ENCODE measurements at regions not wholly inside any gene's neighbourhood (a gene's known extent, or its start where the extent isn't known, plus 50 kb on each side); places are given as distances from the start of the nearest gene placed in this dataset.

DNA sequence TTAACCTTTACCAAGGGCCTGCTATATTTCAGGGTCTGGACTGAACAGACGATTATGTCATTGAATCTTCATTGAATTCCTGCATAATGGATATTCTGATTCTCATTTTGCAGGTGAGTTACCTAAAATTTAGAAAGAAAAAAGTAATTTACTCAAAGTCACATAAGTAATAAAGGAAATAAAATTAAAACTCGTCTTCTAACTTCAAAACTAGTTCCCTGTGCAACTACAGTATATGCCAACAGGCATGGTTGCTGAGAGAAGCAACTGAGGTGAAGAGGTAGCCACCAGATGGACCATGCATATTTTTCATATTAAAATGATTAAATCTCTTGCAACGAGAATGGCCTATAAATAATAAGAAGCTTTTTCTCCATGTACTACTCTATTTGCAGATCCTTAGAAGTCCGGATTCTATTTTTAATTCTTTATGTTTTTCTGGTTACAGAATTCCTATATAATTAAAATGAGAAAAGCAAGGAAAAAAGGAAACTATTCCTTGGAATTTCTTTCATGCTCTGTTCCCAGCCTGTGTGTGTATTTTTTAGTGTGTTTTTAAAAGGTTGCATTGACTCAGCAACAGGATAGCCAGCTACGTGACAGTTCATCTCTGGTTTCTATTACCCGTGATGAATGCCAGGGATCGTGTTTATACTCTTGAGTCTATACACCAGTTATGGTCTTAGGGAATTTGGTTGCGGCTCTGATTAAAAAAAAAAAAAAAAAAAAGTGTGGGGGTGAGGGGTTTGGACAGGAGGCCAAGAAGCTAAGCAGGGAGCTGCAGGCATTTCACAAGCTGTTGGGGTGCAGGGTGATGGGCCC lies 186.8 kb downstream of the ETS1 start:
- peak; percentile 86 for DNase-seq
- no peaks in the 10 kb centered on the region for H3K9me3 ChIP-seq (ENCODE audit: control insufficient read depth, low read length)
- H4K8ac ChIP-seq (ENCODE audit: low read length): no peak overlapping the region
- H3K36me3 ChIP-seq (ENCODE audit: control insufficient read depth in 1 of 2, insufficient read depth in 2 of 2, low read depth in 1 of 2, low read length in 2 of 2): no peaks in the 10 kb centered on the region
- peak overlapping the region in 1 of 2 experiments; percentile 4 for H2BK12ac ChIP-seq (ENCODE audit: low read length in 2 of 2)
- H3K23ac ChIP-seq (ENCODE audit: low read length in 2 of 2): no peak overlapping the region
- H2BK5ac ChIP-seq (ENCODE audit: low read depth, low read length, poor library complexity, severe bottlenecking): no peak overlapping the region
- H3K27me3 ChIP-seq (ENCODE audit: control insufficient read depth in 1 of 2, insufficient read depth in 1 of 2, low read length in 2 of 2): peaks cover 0 to 6% of the 10 kb centered on the region in 2 experiments
- no peak overlapping the region for H3K4ac ChIP-seq (ENCODE audit: low read depth in 1 of 2, low read length in 2 of 2)
- no peak overlapping the region for H3K9ac ChIP-seq (ENCODE audit: low read length)
- H4K91ac ChIP-seq (ENCODE audit: low read length): no peak overlapping the region
- no peaks in the 10 kb centered on the region for H3K79me1 ChIP-seq (replicated peaks; ENCODE audit: low read length, poor library complexity, severe bottlenecking)
- H3K27ac ChIP-seq (ENCODE audit: low read length, poor library complexity, severe bottlenecking): no peak overlapping the region
- H2AFZ ChIP-seq (ENCODE audit: low read depth, low read length): no peak overlapping the region
- WGBS: 15% methylated on average over 4 of the region's 8 CpGs
- no peak overlapping the region for H3K4me2 ChIP-seq (ENCODE audit: low read length, poor library complexity, severe bottlenecking)
- no peak overlapping the region for H2AK5ac ChIP-seq (ENCODE audit: low read length, severe bottlenecking)
- no peak overlapping the region for H2BK120ac ChIP-seq (ENCODE audit: low read depth, low read length)
- no peaks in the 10 kb centered on the region for H3K4me1 ChIP-seq (ENCODE audit: control insufficient read depth, insufficient read depth, low read depth, low read length)
- H3K4me3 ChIP-seq (ENCODE audit: insufficient read depth in 1 of 2, low read depth in 1 of 2, low read length in 2 of 2): no peak overlapping the region
- H2BK15ac ChIP-seq (ENCODE audit: low read depth, poor library complexity, severe bottlenecking): no peak overlapping the region
- H3K14ac ChIP-seq (ENCODE audit: low read length in 2 of 2): no peak overlapping the region
- no peak overlapping the region for H3K18ac ChIP-seq (ENCODE audit: low read depth in 1 of 2, low read length in 2 of 2)

DNA sequence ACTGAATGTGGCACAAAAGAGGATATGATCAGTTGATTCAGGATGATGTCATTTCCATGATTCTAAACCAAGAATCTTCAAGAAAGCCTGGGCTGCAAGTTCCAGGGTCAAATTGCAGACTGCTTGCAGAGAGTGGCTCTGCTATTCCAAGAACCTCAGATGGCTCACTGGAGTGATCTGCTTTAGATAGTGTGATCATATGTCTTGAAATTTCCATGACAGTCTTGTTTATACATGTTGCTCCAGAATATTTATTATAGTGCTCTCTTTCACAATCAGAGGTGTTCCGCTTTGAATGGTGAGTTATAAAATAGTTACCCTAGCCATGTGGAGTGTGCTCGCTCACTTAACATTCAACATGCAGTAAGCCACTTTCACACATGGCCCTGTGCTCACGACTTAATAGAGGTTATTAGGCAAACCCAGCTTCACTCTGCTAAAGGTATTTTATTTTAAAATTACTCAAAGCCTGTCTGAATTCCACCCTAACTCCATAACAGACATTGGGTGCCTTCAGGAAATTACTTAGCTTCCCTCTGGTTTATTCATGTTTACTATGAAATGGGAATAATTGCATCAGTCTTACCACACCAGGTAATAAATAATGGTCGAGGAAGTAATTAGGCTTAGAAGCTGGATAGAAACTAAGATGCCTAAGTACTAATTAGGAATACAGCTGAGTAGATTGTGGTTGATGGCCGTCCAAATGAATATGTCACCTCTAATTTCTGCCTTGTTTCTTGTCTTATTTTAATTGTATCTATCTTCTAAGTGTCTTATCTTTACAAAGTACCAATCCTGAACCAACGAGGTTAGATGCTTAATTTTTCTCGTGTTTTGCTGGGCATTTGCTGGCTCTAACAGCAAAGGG lies 187.9 kb downstream of the ETS1 start:
- H4K8ac ChIP-seq (ENCODE audit: low read length): no peak overlapping the region
- no peak overlapping the region for H3K4ac ChIP-seq (ENCODE audit: low read depth in 1 of 2, low read length in 2 of 2)
- no peak overlapping the region for H2AK5ac ChIP-seq (ENCODE audit: low read length, severe bottlenecking)
- DNase-seq: peak; percentile 96
- H2AFZ ChIP-seq (ENCODE audit: low read depth, low read length): no peak overlapping the region
- H3K23ac ChIP-seq (ENCODE audit: low read length in 2 of 2): no peak overlapping the region
- no peak overlapping the region for H2BK120ac ChIP-seq (ENCODE audit: low read depth, low read length)
- no peak overlapping the region for H2BK12ac ChIP-seq (ENCODE audit: low read length in 2 of 2)
- no peak overlapping the region for H4K91ac ChIP-seq (ENCODE audit: low read length)
- H3K18ac ChIP-seq (ENCODE audit: low read depth in 1 of 2, low read length in 2 of 2): no peak overlapping the region
- H2BK5ac ChIP-seq (ENCODE audit: low read depth, low read length, poor library complexity, severe bottlenecking): no peak overlapping the region
- 58% methylated on average over 4 of the region's 7 CpGs for WGBS
- no peak overlapping the region for H3K4me2 ChIP-seq (ENCODE audit: low read length, poor library complexity, severe bottlenecking)
- H3K79me1 ChIP-seq (replicated peaks; ENCODE audit: low read length, poor library complexity, severe bottlenecking): no peaks in the 10 kb centered on the region
- H3K9ac ChIP-seq (ENCODE audit: low read length): peak overlapping the region; percentile 28
- H3K4me1 ChIP-seq (ENCODE audit: control insufficient read depth, insufficient read depth, low read depth, low read length): no peaks in the 10 kb centered on the region
- no peaks in the 10 kb centered on the region for H3K36me3 ChIP-seq (ENCODE audit: control insufficient read depth in 1 of 2, insufficient read depth in 2 of 2, low read depth in 1 of 2, low read length in 2 of 2)
- H3K4me3 ChIP-seq (ENCODE audit: insufficient read depth in 1 of 2, low read depth in 1 of 2, low read length in 2 of 2): no peak overlapping the region
- no peak overlapping the region for H3K14ac ChIP-seq (ENCODE audit: low read length in 2 of 2)
- H3K9me3 ChIP-seq (ENCODE audit: control insufficient read depth, low read length): no peaks in the 10 kb centered on the region
- no peak overlapping the region for H3K27ac ChIP-seq (ENCODE audit: low read length, poor library complexity, severe bottlenecking)
- H3K27me3 ChIP-seq (ENCODE audit: control insufficient read depth in 1 of 2, insufficient read depth in 1 of 2, low read length in 2 of 2): peaks cover 0 to 4% of the 10 kb centered on the region in 2 experiments
- no peak overlapping the region for H2BK15ac ChIP-seq (ENCODE audit: low read depth, poor library complexity, severe bottlenecking)

DNA sequence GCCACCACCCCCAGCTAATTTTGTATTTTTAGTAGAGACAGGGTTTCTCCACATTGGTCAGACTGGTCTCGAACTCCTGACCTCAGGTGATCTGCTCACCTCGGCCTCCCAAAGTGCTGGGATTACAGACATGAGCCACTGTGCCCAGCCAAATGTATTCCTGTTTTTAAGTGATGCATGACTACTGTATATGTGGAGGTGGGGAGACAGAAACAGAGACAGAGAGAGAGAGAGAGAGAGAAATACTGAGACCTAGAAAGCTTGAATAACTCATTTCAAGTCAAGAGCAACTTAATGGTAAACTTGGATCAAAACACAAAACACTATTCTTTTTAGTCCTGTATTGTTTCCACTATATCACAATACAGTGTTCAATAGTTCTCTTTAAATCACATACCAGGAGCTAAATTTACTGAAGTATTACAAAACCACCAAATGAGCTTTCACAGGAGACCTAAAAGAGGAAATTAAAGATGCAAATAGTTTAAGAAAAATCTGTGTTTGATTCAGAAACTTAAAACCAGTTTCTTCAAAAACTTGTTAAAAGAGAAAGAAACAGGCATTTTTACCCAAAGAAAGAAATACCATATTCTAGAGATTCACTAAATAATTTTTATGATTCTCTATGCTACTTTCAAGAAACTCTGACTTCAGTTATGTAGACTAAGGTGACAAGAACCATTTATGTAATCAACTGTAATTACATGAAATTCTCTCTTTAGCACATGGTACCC lies 188.7 kb downstream of the ETS1 start:
- H3K27ac ChIP-seq (ENCODE audit: low read length, poor library complexity, severe bottlenecking): no peak overlapping the region
- no peak overlapping the region for H3K4ac ChIP-seq (ENCODE audit: low read depth in 1 of 2, low read length in 2 of 2)
- no peak overlapping the region for H3K4me2 ChIP-seq (ENCODE audit: low read length, poor library complexity, severe bottlenecking)
- H3K79me1 ChIP-seq (replicated peaks; ENCODE audit: low read length, poor library complexity, severe bottlenecking): no peaks in the 10 kb centered on the region
- H3K4me3 ChIP-seq (ENCODE audit: insufficient read depth in 1 of 2, low read depth in 1 of 2, low read length in 2 of 2): no peak overlapping the region
- peak overlapping the region in 1 of 2 experiments; percentile 46 for H3K18ac ChIP-seq (ENCODE audit: low read depth in 1 of 2, low read length in 2 of 2)
- no peak overlapping the region for H3K14ac ChIP-seq (ENCODE audit: low read length in 2 of 2)
- H3K9me3 ChIP-seq (ENCODE audit: control insufficient read depth, low read length): no peaks in the 10 kb centered on the region
- H2AFZ ChIP-seq (ENCODE audit: low read depth, low read length): no peak overlapping the region
- no peaks in the 10 kb centered on the region for H3K4me1 ChIP-seq (ENCODE audit: control insufficient read depth, insufficient read depth, low read depth, low read length)
- H4K91ac ChIP-seq (ENCODE audit: low read length): no peak overlapping the region
- H2BK120ac ChIP-seq (ENCODE audit: low read depth, low read length): no peak overlapping the region
- H2BK12ac ChIP-seq (ENCODE audit: low read length in 2 of 2): no peak overlapping the region
- H3K36me3 ChIP-seq (ENCODE audit: control insufficient read depth in 1 of 2, insufficient read depth in 2 of 2, low read depth in 1 of 2, low read length in 2 of 2): no peaks in the 10 kb centered on the region
- H3K9ac ChIP-seq (ENCODE audit: low read length): peak overlapping the region; percentile 38
- no peak for DNase-seq
- H3K23ac ChIP-seq (ENCODE audit: low read length in 2 of 2): no peak overlapping the region
- H2BK5ac ChIP-seq (ENCODE audit: low read depth, low read length, poor library complexity, severe bottlenecking): no peak overlapping the region
- no peak overlapping the region for H2AK5ac ChIP-seq (ENCODE audit: low read length, severe bottlenecking)
- 97% methylated on average over 2 of the region's 2 CpGs for WGBS
- H2BK15ac ChIP-seq (ENCODE audit: low read depth, poor library complexity, severe bottlenecking): no peak overlapping the region
- H4K8ac ChIP-seq (ENCODE audit: low read length): no peak overlapping the region
- H3K27me3 ChIP-seq (ENCODE audit: control insufficient read depth in 1 of 2, insufficient read depth in 1 of 2, low read length in 2 of 2): peaks cover 0 to 4% of the 10 kb centered on the region in 2 experiments

Measured in mesenchymal stem cell (in vitro differentiated cells and primary cell).